Muscle of leg (tissue), 3 donors: ENCODE measurements at regions not wholly inside any gene's neighbourhood (a gene's known extent, or its start where the extent isn't known, plus 50 kb on each side); places are given as distances from the start of the nearest gene placed in this dataset.
"Not testable (repeated sequence)": the region's sequence is repeated elsewhere in the genome, so short reads cannot be mapped to it uniquely, and the experiment has no call there.

ENCODE experiments used
- DNase-seq: peaks from one replicate; pipeline ENCODE4 v3.0.0; 2013
- H3K27ac ChIP-seq: one replicate; pipeline ENCODE4 v1.5.1; 2013; ENCODE audit warnings: mild to moderate bottlenecking, low read length, control low read depth
- H3K27me3 ChIP-seq: one replicate; pipeline ENCODE4 v1.6.1; 2013; ENCODE audit warnings: low read length; ENCODE audit not compliant: control insufficient read depth, insufficient read depth
- H3K36me3 ChIP-seq: one replicate; pipeline ENCODE4 v1.6.1; 2013; ENCODE audit warnings: low read length; ENCODE audit not compliant: control insufficient read depth, insufficient read depth
- H3K4me1 ChIP-seq: one replicate; pipeline ENCODE4 v1.6.1; 2013; ENCODE audit warnings: low read length; ENCODE audit not compliant: control insufficient read depth, insufficient read depth
- H3K4me3 ChIP-seq: one replicate; pipeline ENCODE4 v1.5.1; 2013; ENCODE audit warnings: low read length, control low read depth
- H3K9me3 ChIP-seq: replicated peaks from 2 replicates; pipeline ENCODE4 v1.6.1; 2013; ENCODE audit warnings: low read depth, low read length; ENCODE audit not compliant: control insufficient read depth
- WGBS: methylation state at CpG from one replicate; pipeline ENCODE4 v1.1.5; 2013; ENCODE audit warnings: missing lambda C conversion rate; ENCODE audit not compliant: insufficient coverage; 5-methylcytosine and 5-hydroxymethylcytosine counted together

DNA sequence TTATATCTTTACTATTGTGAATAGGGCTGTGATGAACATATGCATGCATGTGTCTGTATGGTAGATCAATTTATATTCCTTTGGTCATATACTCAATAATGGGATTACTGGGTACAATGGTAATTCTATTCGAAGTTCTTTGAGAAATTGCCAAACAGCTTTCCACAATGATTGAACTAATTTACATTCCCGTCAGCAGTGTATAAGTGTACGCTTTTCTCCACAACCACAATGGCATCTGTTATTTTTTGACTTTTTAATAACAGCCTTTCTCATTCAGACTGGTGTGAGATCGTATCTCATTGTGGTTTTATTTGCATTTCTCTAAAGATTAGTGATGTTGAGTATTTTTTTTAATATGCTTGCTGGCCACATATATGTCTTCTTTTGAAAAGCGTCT lies 439.4 kb upstream of the KLHL4 start:
- H3K9me3 ChIP-seq, result no peaks in the 10 kb centered on the region
- DNase-seq, result no peak
- no peaks in the 10 kb centered on the region for H3K27me3 ChIP-seq
- no CpG with 5 or more reads among the region's 5 CpGs for WGBS
- no peak overlapping the region for H3K4me3 ChIP-seq
- H3K27ac ChIP-seq, result no peak overlapping the region
- no peaks in the 10 kb centered on the region for H3K4me1 ChIP-seq
- no peaks in the 10 kb centered on the region for H3K36me3 ChIP-seq

DNA sequence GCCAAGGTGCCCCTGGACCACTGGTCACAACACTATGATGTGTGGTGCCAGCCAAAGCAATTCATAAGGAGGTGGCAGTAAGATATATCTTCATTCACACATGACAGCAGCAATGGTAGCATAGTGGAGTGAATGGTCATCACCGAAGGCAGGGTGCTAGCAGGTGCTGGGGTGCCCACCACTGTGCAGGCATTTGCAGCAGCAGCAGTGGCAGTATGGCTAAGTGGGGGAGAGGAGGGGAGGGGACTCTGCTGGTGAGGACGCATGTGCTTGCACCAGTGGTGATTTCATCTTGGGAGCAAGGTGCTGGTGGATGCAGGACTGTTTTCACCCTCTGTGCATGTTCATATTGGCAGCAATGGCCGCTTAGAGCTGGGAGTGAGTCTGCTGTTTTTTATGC lies 419.1 kb upstream of the KLHL4 start:
- H3K9me3 ChIP-seq, result no peaks in the 10 kb centered on the region
- H3K27ac ChIP-seq, result no peak overlapping the region
- WGBS, result 62% methylated on average over 3 of the region's 3 CpGs
- no peaks in the 10 kb centered on the region for H3K36me3 ChIP-seq
- H3K4me3 ChIP-seq, result no peak overlapping the region
- peaks cover 5% of the 10 kb centered on the region for H3K27me3 ChIP-seq
- DNase-seq, result no peak
- H3K4me1 ChIP-seq, result no peaks in the 10 kb centered on the region

DNA sequence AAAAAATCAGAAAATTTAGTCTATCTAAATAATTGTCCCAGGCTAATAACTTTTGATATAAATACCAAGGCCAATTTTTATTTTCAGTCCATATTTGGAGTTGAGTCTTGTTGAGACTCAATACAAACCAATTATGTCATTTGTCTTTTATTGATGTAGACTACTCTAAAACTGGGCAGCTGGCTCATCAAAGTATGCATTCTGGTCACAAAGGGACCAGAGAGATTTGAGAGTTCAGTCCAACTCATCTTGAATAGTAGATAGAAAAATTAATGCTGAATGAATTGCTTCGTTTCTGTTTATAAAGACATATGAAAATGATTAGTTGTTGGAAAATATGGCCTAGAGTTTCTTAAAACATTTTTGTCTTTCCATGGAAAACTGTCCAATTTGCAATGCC lies 412.5 kb upstream of the KLHL4 start:
- DNase-seq, result peak; percentile 64
- H3K27me3 ChIP-seq, result peaks cover 2% of the 10 kb centered on the region
- H3K27ac ChIP-seq, result no peak overlapping the region
- WGBS, result no CpG with 5 or more reads among the region's 1 CpG
- H3K4me1 ChIP-seq, result no peaks in the 10 kb centered on the region
- no peak overlapping the region for H3K4me3 ChIP-seq
- H3K9me3 ChIP-seq, result peaks cover 2% of the 10 kb centered on the region
- no peaks in the 10 kb centered on the region for H3K36me3 ChIP-seq

DNA sequence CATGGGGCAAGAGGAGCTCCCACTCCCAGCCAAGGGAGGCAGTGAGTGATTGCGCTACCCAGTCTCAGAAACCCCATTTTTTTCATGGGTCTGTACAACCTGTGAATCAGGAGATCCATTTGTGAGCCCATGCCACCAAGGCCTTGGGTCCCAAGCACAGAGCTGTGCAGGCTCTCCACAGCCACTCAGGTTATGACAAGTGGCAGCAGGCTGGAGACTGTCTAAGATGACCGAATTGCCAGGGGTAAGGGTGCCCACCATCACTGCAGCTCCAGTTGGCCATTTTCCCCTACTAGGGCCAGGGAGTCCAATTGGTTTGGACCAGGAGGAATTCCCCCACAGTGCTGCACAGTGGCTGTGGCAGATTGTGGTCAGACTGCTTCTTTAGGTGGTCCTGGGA lies 407.5 kb upstream of the KLHL4 start:
- H3K4me3 ChIP-seq, result no peak overlapping the region
- no peak overlapping the region for H3K27ac ChIP-seq
- no peak for DNase-seq
- no peaks in the 10 kb centered on the region for H3K27me3 ChIP-seq
- H3K4me1 ChIP-seq, result no peaks in the 10 kb centered on the region
- no peaks in the 10 kb centered on the region for H3K36me3 ChIP-seq
- no CpG with 5 or more reads among the region's 2 CpGs for WGBS
- H3K9me3 ChIP-seq, result peaks cover 3% of the 10 kb centered on the region

DNA sequence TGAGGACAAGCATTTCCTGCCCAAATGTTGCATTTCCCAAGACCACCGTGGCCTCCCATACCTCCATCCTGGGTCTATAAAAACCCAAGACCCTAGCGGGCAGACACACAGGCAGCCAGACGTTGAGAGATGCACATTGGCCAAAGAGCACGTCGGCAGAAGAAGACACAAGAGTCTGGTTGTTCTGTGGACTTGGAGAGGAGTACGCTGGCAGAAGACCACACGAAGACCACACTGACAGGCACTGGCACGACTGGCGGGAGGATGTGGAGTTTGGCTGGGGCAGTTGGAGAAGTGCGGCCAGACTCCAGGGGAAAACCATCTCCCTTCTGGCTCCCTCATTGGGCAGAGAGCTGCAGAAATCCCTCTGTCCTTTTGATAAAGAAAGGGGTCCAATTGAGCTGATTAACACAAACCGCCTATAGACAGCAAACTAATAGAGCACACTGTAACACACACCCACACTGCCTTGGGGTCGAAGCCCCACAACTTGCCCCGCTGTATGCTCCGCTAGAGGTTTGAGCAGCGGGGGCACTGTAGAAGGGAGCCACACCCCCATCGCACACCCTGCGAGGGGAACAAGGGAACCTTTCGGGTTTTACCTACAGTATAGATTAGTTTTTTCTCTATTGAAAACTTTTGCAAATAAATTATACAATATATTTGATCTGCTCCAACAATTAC lies 376.7 kb upstream of the KLHL4 start:
- H3K27ac ChIP-seq, result no peak overlapping the region

DNA sequence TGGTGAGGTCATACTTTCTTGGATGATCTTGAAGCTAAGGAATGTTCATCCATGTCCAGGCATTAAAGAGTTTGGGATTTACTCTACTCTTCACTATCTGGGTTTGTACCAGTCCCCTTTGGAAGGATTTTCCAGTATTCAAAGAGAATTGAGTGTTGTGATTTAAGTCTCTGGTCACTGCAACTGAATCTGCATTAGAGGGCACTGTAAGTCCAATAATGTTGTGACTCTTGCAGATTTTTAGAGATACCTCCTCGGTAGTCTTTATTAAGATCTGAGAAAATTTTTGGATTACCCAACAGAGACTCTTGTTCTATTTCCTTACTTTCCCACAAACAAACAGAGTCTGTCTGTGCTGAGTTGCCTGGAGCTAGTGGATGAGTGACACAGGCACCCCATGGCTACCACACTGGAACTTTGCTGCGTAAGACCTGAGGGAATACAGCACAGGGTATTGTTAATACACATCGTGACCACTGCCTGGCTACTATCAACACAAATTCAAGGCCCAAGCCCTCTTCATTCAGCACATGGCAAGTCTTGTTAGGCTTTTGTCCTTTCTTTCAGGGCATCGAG lies 357.1 kb upstream of the KLHL4 start:
- Histone ChIP-seq H3K9me3 (no peaks in the 10 kb centered on the region), H3K27me3 (no peaks in the 10 kb centered on the region), H3K36me3 (no peaks in the 10 kb centered on the region), H3K4me1 (no peaks in the 10 kb centered on the region), H3K27ac (no peak overlapping the region), H3K4me3 (no peak overlapping the region)
- DNase-seq, result no peak
- 62% methylated on average over 3 of the region's 4 CpGs for WGBS

More for the DNA sequence above, 376.7 kb upstream of the KLHL4 start:
- 53% methylated on average over 5 of the region's 18 CpGs for WGBS
- DNase-seq, result no peak
- Histone ChIP-seq H3K4me3 (no peak overlapping the region), H3K36me3 (no peaks in the 10 kb centered on the region), H3K9me3 (no peaks in the 10 kb centered on the region), H3K27me3 (peaks cover 2% of the 10 kb centered on the region), H3K4me1 (no peaks in the 10 kb centered on the region)

DNA sequence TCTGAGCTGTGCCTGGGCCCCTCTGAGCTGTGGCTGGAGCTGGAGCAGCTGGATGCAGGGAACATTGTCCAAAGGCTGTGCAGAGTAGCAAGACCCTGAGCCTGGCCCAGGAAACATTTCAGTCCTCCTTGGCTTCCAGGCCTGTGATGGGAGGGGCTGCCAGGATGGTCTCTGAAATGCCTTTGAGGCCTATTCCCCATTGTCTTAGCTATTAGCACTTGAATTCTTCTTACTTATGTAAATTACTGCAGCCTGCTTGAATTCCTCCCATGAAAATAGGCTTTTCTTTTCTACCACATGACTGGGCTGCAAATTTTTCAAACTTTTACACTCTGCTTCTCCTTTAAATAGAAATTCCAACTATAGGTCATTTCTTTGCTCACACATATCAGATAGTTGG lies 349.8 kb upstream of the KLHL4 start:
- Histone ChIP-seq H3K27ac (no peak overlapping the region), H3K27me3 (peaks cover 2% of the 10 kb centered on the region), H3K4me3 (no peak overlapping the region), H3K4me1 (no peaks in the 10 kb centered on the region), H3K9me3 (no peaks in the 10 kb centered on the region), H3K36me3 (no peaks in the 10 kb centered on the region)
- no peak for DNase-seq

DNA sequence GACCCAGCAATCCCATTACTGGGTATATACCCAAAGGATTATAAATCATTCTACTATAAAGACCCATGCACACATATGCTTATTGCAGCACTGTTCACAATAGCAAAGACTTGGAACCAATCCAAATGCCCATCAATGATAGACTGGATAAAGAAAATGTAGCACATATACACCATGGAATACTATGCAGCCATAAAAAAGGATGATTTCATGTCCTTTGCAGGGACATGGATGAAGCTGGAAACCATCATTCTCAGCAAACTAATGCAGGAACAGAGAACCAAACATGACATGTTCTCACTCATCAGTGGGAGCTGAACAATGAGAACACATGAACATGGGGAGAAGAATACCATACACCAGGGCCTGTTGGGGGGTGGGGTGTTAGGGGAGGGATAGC lies 339.6 kb upstream of the KLHL4 start:
- H3K27ac ChIP-seq, H3K4me1 ChIP-seq, H3K9me3 ChIP-seq, H3K4me3 ChIP-seq, DNase-seq, H3K36me3 ChIP-seq, H3K27me3 ChIP-seq: not testable (repeated sequence)
